OCI-LY7 (cell line): ENCODE measurements at regions not wholly inside any gene's neighbourhood (a gene's known extent, or its start where the extent isn't known, plus 50 kb on each side); places are given as distances from the start of the nearest gene placed in this dataset.

Experiments
- BruUV-seq: library from RNA; stranded (reverse); fragments of 400-500 nt; replicated peaks from 2 replicates; lab custom pipeline; 2021; lab: Mats Ljungman, UMichigan
- CTCF ChIA-PET: fragments of 300-600 bp; sonication (Branson Sonifier 250); formaldehyde crosslinking; loops from one replicate; lab custom pipeline; 2022; ENCODE audit warnings: antibody characterized with exemption; ENCODE audit not compliant: unreplicated experiment; lab: Charles Lee
- POLR2A ChIA-PET: fragments of 300-600 bp; sonication (Branson Sonifier 250); formaldehyde crosslinking; loops from one replicate; lab custom pipeline; 2022; ENCODE audit warnings: antibody characterized with exemption; lab: Charles Lee
- DNase-seq: peaks from one replicate; pipeline ENCODE4 v3.0.0-alpha.2; 2015; ENCODE audit warnings: low spot score
- H2AFZ ChIP-seq: fragments of 200-600 bp; sonication (generic), shearing (Covaris generic); 2 replicates; pipeline ENCODE4 v1.6.1; 2014; ENCODE audit warnings: mild to moderate bottlenecking, antibody characterized with exemption, low read length, moderate library complexity
- H3K27ac ChIP-seq: fragments of 200-600 bp; sonication (generic); 2 replicates; pipeline ENCODE4 v1.5.1; 2014; ENCODE audit warnings: mixed run types, low read depth, mild to moderate bottlenecking, moderate library complexity, low read length, inconsistent platforms; ENCODE audit not compliant: poor library complexity, severe bottlenecking
- H3K36me3 ChIP-seq: fragments of 200-600 bp; sonication (generic); 2 replicates; pipeline ENCODE4 v1.6.1; 2014; ENCODE audit warnings: mild to moderate bottlenecking, antibody characterized with exemption, low read length, moderate library complexity, mixed read lengths; ENCODE audit not compliant: insufficient read depth
- H3K4me1 ChIP-seq: fragments of 200-600 bp; sonication (generic); 2 replicates; pipeline ENCODE4 v1.5.1; 2014; ENCODE audit warnings: mild to moderate bottlenecking, low read length; ENCODE audit not compliant: insufficient read depth, poor library complexity, severe bottlenecking
- H3K4me2 ChIP-seq: fragments of 200-600 bp; sonication (generic); 2 replicates; pipeline ENCODE4 v1.6.1; 2014; ENCODE audit warnings: mild to moderate bottlenecking, low read length
- H3K4me3 ChIP-seq: fragments of 200-600 bp; sonication (generic); 2 replicates; pipeline ENCODE4 v1.5.1; 2014; ENCODE audit warnings: mild to moderate bottlenecking, low read depth, low read length; ENCODE audit not compliant: poor library complexity, severe bottlenecking
- H3K79me2 ChIP-seq: fragments of 200-600 bp; sonication (generic); 2 replicates; pipeline ENCODE4 v1.6.1; 2016; ENCODE audit warnings: low read depth, mild to moderate bottlenecking, low read length, moderate library complexity, mixed read lengths; ENCODE audit not compliant: insufficient read depth
- H3K9me2 ChIP-seq: fragments of 200-600 bp; sonication (generic); 2 replicates; pipeline ENCODE4 v1.6.1; 2016; ENCODE audit warnings: mild to moderate bottlenecking, low read length, mixed read lengths; ENCODE audit not compliant: insufficient read depth
- H3K9me3 ChIP-seq: fragments of 200-600 bp; sonication (generic); 2 replicates; pipeline ENCODE4 v1.6.1; 2014; ENCODE audit warnings: mild to moderate bottlenecking, mixed run types, low read length, mixed read lengths
- H4K20me1 ChIP-seq: fragments of 200-600 bp; sonication (generic); 2 replicates; pipeline ENCODE4 v1.6.1; 2014; ENCODE audit warnings: mild to moderate bottlenecking, antibody characterized with exemption, low read length, moderate library complexity, mixed read lengths; ENCODE audit not compliant: insufficient read depth
- EZH2phosphoT487 ChIP-seq: fragments of 200-600 bp; sonication (generic); IDR thresholded peaks from 2 replicates; pipeline ENCODE4 v1.6.1; 2018; ENCODE audit warnings: low read depth, borderline replicate concordance, mild to moderate bottlenecking, mixed run types, antibody characterized with exemption, low read length, moderate library complexity, mixed read lengths
- intact Hi-C: fragments of 100-400 bp; cut with micrococcal nuclease; formaldehyde crosslinking; loops from one replicate; pipeline ENCODE4 v1.10.0; 2022; ENCODE audit not compliant: unreplicated experiment
- TF ChIP-seq, protein P1 (sequence below): fragments of 200-600 bp; sonication (generic); conservative IDR thresholded peaks from 2 replicates; pipeline ENCODE4 v1.5.1; 2014; ENCODE audit warnings: mild to moderate bottlenecking, antibody characterized with exemption, low read length, moderate library complexity, mixed read lengths

DNA sequence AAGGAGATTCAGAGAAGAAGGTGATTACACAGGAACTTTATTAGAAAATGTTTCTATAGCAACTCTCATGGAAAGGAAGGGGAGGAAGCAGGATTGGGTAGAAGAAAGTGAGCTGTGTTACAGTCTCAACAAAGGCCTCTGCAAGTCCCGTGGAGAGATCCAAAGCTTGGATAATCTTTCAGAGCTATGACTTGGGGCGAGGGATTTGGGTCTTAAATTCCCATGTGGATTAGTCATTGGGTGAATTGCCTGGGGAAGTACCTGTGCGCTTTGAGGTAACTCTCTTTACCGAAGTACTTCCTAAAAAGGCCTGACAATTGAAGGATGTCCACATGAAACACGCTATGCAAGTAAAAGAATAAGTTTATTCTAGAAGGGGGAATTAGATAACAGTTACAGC is 133.8 kb upstream of the ANKRD50 start:
- DNase-seq = no peak
- Histone ChIP-seq H3K27ac (no peak overlapping the region), H4K20me1 (no peaks in the 10 kb centered on the region), H3K4me1 (no peaks in the 10 kb centered on the region), H3K36me3 (no peaks in the 10 kb centered on the region), H3K4me3 (no peak overlapping the region), H3K9me3 (no peaks in the 10 kb centered on the region), H3K9me2 (no peaks in the 10 kb centered on the region), H2AFZ (no peak overlapping the region), H3K79me2 (no peaks in the 10 kb centered on the region), H3K4me2 (no peak overlapping the region)
- BruUV-seq = no TSS peak
- ChIA-PET POLR2A (no interaction called here), CTCF (no interaction called here)
- intact Hi-C loops = no loop called here
- no peak for TF ChIP-seq EZH2phosphoT487
- TF ChIP-seq, protein P1, sequence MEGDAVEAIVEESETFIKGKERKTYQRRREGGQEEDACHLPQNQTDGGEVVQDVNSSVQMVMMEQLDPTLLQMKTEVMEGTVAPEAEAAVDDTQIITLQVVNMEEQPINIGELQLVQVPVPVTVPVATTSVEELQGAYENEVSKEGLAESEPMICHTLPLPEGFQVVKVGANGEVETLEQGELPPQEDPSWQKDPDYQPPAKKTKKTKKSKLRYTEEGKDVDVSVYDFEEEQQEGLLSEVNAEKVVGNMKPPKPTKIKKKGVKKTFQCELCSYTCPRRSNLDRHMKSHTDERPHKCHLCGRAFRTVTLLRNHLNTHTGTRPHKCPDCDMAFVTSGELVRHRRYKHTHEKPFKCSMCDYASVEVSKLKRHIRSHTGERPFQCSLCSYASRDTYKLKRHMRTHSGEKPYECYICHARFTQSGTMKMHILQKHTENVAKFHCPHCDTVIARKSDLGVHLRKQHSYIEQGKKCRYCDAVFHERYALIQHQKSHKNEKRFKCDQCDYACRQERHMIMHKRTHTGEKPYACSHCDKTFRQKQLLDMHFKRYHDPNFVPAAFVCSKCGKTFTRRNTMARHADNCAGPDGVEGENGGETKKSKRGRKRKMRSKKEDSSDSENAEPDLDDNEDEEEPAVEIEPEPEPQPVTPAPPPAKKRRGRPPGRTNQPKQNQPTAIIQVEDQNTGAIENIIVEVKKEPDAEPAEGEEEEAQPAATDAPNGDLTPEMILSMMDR = no peak

DNA sequence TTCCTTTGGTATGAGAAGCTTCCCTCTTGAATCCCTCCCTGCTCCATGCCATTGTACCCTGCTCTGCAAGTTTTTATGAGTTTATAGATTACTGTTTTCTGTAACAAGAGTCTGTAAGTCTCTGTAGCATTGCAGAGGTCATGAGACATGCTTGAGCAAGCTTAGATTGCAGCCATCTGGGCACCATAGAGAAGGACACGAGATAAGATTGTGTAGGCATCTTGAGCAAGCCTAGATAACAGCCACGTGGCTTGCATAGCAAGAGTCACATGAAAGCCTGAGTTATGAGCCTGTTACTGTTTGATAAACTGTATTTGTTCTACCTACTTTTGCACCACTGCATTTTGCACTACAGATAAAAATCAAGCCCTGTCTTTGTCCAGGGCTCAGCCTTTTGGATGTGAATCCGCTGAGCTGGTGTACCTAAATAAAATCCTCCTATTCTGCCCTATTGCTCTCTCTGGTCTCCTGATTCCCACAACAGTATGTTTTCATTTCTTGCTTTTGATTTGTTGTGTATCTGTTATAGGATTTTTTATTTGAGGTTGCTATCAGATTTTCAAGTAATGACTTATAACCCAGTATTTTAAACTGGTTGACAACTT is 127.4 kb upstream of the ANKRD50 start:
- Histone ChIP-seq H3K4me1 (no peaks in the 10 kb centered on the region), H3K27ac (no peak overlapping the region), H3K4me3 (no peak overlapping the region), H2AFZ (no peak overlapping the region), H3K36me3 (no peaks in the 10 kb centered on the region), H3K4me2 (no peak overlapping the region), H3K79me2 (no peaks in the 10 kb centered on the region), H3K9me2 (no peaks in the 10 kb centered on the region), H4K20me1 (no peaks in the 10 kb centered on the region), H3K9me3 (no peaks in the 10 kb centered on the region)
- ChIA-PET POLR2A (no interaction called here), CTCF (no interaction called here)
- no peak for DNase-seq
- no TSS peak for BruUV-seq
- intact Hi-C loops = no loop called here
- TF ChIP-seq EZH2phosphoT487 = no peak
- TF ChIP-seq, protein P1 = no peak

DNA sequence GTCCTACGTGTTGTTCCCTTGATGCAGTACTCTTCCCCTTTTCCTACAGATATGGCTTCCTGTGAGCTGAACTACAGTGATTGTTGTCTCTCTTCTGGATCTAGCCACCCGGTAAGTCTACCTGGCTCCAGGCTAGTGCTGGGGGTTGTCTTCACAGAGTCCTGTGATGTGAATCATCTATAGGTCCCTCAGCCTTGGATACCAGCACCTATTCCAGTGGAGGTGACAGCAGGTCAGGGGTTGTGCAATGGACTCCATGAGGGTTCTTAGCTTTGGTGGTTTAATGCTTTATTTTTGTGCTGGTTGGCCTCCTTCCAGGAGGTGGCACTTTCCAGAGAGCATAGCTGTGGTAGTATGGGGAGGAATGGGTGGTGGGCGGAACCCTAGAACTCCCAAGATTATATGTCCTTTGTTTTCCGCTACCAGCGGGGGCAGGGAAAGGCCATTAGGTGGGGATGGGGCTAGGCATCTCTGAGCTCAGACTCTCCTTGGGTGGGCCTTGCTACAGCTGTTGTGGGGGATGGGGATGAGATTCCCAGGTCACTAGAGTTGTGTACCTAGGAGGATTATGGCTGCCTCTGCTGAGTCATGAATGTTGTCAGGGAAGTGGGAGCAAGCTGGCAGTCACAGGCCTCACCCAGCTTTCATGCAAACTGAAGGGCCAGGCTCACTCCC is 121.4 kb upstream of the ANKRD50 start:
- Histone ChIP-seq H4K20me1 (no peaks in the 10 kb centered on the region), H3K4me2 (no peak overlapping the region), H3K27ac (no peak overlapping the region), H3K4me1 (no peaks in the 10 kb centered on the region), H3K79me2 (no peaks in the 10 kb centered on the region), H2AFZ (no peak overlapping the region), H3K9me3 (no peaks in the 10 kb centered on the region), H3K4me3 (no peak overlapping the region), H3K36me3 (no peaks in the 10 kb centered on the region), H3K9me2 (no peaks in the 10 kb centered on the region)
- POLR2A ChIA-PET = no interaction called here
- CTCF ChIA-PET = no interaction called here
- TF ChIP-seq, protein P1 = no peak
- TF ChIP-seq EZH2phosphoT487 = no peak
- BruUV-seq = no TSS peak
- intact Hi-C loops = no loop called here
- no peak for DNase-seq
